Neural progenitor cell (in vitro differentiated cells): ENCODE measurements at regions not wholly inside any gene's neighbourhood (a gene's known extent, or its start where the extent isn't known, plus 50 kb on each side); places are given as distances from the start of the nearest gene placed in this dataset.
"Not testable (repeated sequence)": the region's sequence is repeated elsewhere in the genome, so short reads cannot be mapped to it uniquely, and the experiment has no call there.

Source experiments
- DNase-seq: peaks from one replicate; pipeline ENCODE4 v3.0.0-alpha.2; 2016; ENCODE audit warnings: low spot score
- H2AFZ ChIP-seq: fragments of 200-600 bp; sonication (generic); replicated peaks from 2 replicates; pipeline ENCODE4 v1.6.1; 2016; ENCODE audit warnings: antibody characterized with exemption
- H3F3A ChIP-seq: fragments of 200-600 bp; sonication (generic); 2 replicates; pipeline ENCODE4 v1.6.1; 2016; ENCODE audit warnings: antibody characterized with exemption, low read depth
- H3K27ac ChIP-seq: fragments of 200-600 bp; sonication (generic); 2 replicates; pipeline ENCODE4 v1.5.1; 2016; ENCODE audit warnings: mild to moderate bottlenecking
- H3K27me3 ChIP-seq: fragments of 200-600 bp; sonication (generic); 2 replicates; pipeline ENCODE4 v1.6.1; 2016; ENCODE audit warnings: mild to moderate bottlenecking, moderate library complexity
- H3K36me3 ChIP-seq: fragments of 200-600 bp; sonication (generic); 2 replicates; pipeline ENCODE4 v1.5.1; 2016
- H3K4me1 ChIP-seq: fragments of 200-600 bp; sonication (generic); 2 replicates; pipeline ENCODE4 v1.6.1; 2016; ENCODE audit warnings: mixed run types
- H3K4me2 ChIP-seq: fragments of 200-600 bp; sonication (generic); 2 replicates; pipeline ENCODE4 v1.6.1; 2016
- H3K4me3 ChIP-seq: fragments of 200-600 bp; sonication (generic); 2 replicates; pipeline ENCODE4 v1.5.1; 2016
- H3K79me2 ChIP-seq: fragments of 200-600 bp; sonication (generic); 2 replicates; pipeline ENCODE4 v1.6.1; 2016; ENCODE audit warnings: low read depth
- H3K9ac ChIP-seq: fragments of 200-600 bp; sonication (generic); 2 replicates; pipeline ENCODE4 v1.6.1; 2016
- H3K9me3 ChIP-seq: fragments of 200-600 bp; sonication (generic); 2 replicates; pipeline ENCODE4 v1.5.1; 2016; ENCODE audit warnings: low read depth
- H4K20me1 ChIP-seq: fragments of 200-600 bp; sonication (generic); 2 replicates; pipeline ENCODE4 v1.6.1; 2016; ENCODE audit warnings: low read depth
- H3K27ac Mint-ChIP-seq: 3 replicates; pipeline ENCODE4 v1.8.0; 2021; ENCODE audit warnings: mixed read lengths
- H3K27me3 Mint-ChIP-seq: 2 replicates; pipeline ENCODE4 v1.8.0; 2022; ENCODE audit warnings: low read depth, mild to moderate bottlenecking, inconsistent platforms, moderate library complexity, mixed read lengths; ENCODE audit not compliant: insufficient read depth
- H3K36me3 Mint-ChIP-seq: 3 replicates; pipeline ENCODE4 v1.8.0; 2021; ENCODE audit warnings: mixed read lengths
- H3K4me1 Mint-ChIP-seq: 3 replicates; pipeline ENCODE4 v1.8.0; 2021; ENCODE audit warnings: mixed read lengths
- H3K4me3 Mint-ChIP-seq: 3 replicates; pipeline ENCODE4 v1.8.0; 2021; ENCODE audit warnings: mild to moderate bottlenecking, moderate library complexity, mixed read lengths
- H3K9me3 Mint-ChIP-seq: 3 replicates; pipeline ENCODE4 v1.8.0; 2020; ENCODE audit warnings: mixed read lengths
- CTCF ChIP-seq: fragments of 200-600 bp; sonication (generic); IDR thresholded peaks from 2 replicates; pipeline ENCODE4 v1.5.1; 2017; ENCODE audit warnings: antibody characterized with exemption, mild to moderate bottlenecking
- EZH2 ChIP-seq: fragments of 200-600 bp; sonication (generic); IDR thresholded peaks from 2 replicates; pipeline ENCODE4 v1.6.1; 2017; ENCODE audit warnings: antibody characterized with exemption, mild to moderate bottlenecking, moderate library complexity
- EZH2phosphoT487 ChIP-seq: fragments of 200-600 bp; sonication (generic); IDR thresholded peaks from 2 replicates; pipeline ENCODE4 v1.6.1; 2017; ENCODE audit warnings: antibody characterized with exemption

- Histone ChIP-seq H4K20me1 (peaks cover 68% of the 10 kb centered on the region), H3K4me2 (peak overlapping the region; percentile 73), H3K4me1 (peaks cover 40% of the 10 kb centered on the region), H3K4me3 (peak overlapping the region; percentile 38), H3K36me3 (no peaks in the 10 kb centered on the region), H3K9ac (no peak overlapping the region), H2AFZ (no peak overlapping the region), H3F3A (peaks cover 37% of the 10 kb centered on the region), H3K9me3 (no peaks in the 10 kb centered on the region), H3K27me3 (peaks cover 92% of the 10 kb centered on the region), H3K27ac (no peak overlapping the region), H3K79me2 (no peaks in the 10 kb centered on the region)
- no peak overlapping the region for H3K4me3 Mint-ChIP-seq
- H3K4me1 Mint-ChIP-seq, result peaks cover 57% of the 10 kb centered on the region
- H3K27me3 Mint-ChIP-seq, result peaks cover 59% of the 10 kb centered on the region
- H3K9me3 Mint-ChIP-seq, result peaks cover 3% of the 10 kb centered on the region
- peak; percentile 49 for DNase-seq
- H3K27ac Mint-ChIP-seq, result no peak overlapping the region
- H3K36me3 Mint-ChIP-seq, result no peaks in the 10 kb centered on the region
- peak; percentile 95 for TF ChIP-seq EZH2
- TF ChIP-seq EZH2phosphoT487, result peak; percentile 50
- TF ChIP-seq CTCF, result no peak
These were observed 118.2 kb downstream of the KCNRG start for GRCh38 chr13:50133358-50133953.

DNA sequence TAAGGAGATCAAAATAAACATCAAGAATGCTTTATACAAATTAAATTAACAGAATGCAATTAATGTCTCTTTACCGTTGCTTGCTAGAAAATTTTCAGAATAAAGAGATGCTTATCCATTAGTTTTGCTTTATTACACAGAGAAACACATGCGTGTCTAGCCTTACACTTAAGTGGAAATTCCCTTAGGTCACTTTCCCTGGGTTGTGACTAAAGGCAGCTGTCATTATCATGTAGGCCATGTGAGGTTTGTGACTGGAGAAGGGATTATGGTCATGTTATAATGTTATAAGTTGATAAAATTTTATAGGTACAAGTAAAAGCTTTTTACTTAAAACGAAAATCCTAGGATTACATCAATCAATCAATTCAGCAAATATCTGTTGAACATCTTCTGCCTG lies 121.0 kb downstream of the KCNRG start:
- H4K20me1 ChIP-seq, result peaks cover 40% of the 10 kb centered on the region
- H3K27me3 ChIP-seq, result peaks cover 64% of the 10 kb centered on the region
- Mint-ChIP-seq H3K36me3 (no peaks in the 10 kb centered on the region), H3K27me3 (peaks cover 41% of the 10 kb centered on the region), H3K4me3 (no peak overlapping the region), H3K9me3 (peaks cover 3% of the 10 kb centered on the region), H3K4me1 (peaks cover 50% of the 10 kb centered on the region), H3K27ac (no peak overlapping the region)
- TF ChIP-seq EZH2 (no peak), CTCF (no peak), EZH2phosphoT487 (no peak)
- no peaks in the 10 kb centered on the region for H3K36me3 ChIP-seq
- no peak for DNase-seq
- H3K27ac ChIP-seq, result no peak overlapping the region
- no peaks in the 10 kb centered on the region for H3K9me3 ChIP-seq
- no peak overlapping the region for H2AFZ ChIP-seq
- no peak overlapping the region for H3K4me3 ChIP-seq
- no peaks in the 10 kb centered on the region for H3K79me2 ChIP-seq
- no peak overlapping the region for H3K9ac ChIP-seq
- peaks cover 22% of the 10 kb centered on the region for H3F3A ChIP-seq
- H3K4me2 ChIP-seq, result no peak overlapping the region
- H3K4me1 ChIP-seq, result peaks cover 28% of the 10 kb centered on the region

- TF ChIP-seq EZH2 (no peak), EZH2phosphoT487 (no peak), CTCF (no peak)
- H3K4me3 Mint-ChIP-seq, result no peak overlapping the region
- Histone ChIP-seq H3K79me2 (no peaks in the 10 kb centered on the region), H3F3A (peaks cover 22% of the 10 kb centered on the region), H3K27ac (no peak overlapping the region), H3K4me1 (peaks cover 31% of the 10 kb centered on the region), H3K4me2 (no peak overlapping the region), H4K20me1 (peaks cover 35% of the 10 kb centered on the region), H3K9me3 (no peaks in the 10 kb centered on the region), H3K9ac (no peak overlapping the region), H3K36me3 (no peaks in the 10 kb centered on the region), H3K4me3 (no peak overlapping the region), H2AFZ (no peak overlapping the region), H3K27me3 (peaks cover 60% of the 10 kb centered on the region)
- DNase-seq, result no peak
- H3K4me1 Mint-ChIP-seq, result peaks cover 50% of the 10 kb centered on the region
- H3K27ac Mint-ChIP-seq, result no peak overlapping the region
- no peaks in the 10 kb centered on the region for H3K36me3 Mint-ChIP-seq
- H3K9me3 Mint-ChIP-seq, result peaks cover 3% of the 10 kb centered on the region
- H3K27me3 Mint-ChIP-seq, result peaks cover 36% of the 10 kb centered on the region
These were observed 121.4 kb downstream of the KCNRG start for GRCh38 chr13:50136678-50137077.

- H3K4me2 ChIP-seq, H3K36me3 ChIP-seq, H3K4me3 Mint-ChIP-seq, H3K36me3 Mint-ChIP-seq, H3K79me2 ChIP-seq, H2AFZ ChIP-seq, H3K9me3 ChIP-seq, H3K27ac Mint-ChIP-seq, H3K9me3 Mint-ChIP-seq, DNase-seq, H3K27ac ChIP-seq, H3F3A ChIP-seq, H3K9ac ChIP-seq, H4K20me1 ChIP-seq, H3K4me3 ChIP-seq: not testable (repeated sequence)
- Histone ChIP-seq H3K27me3 (peaks cover 31% of the 10 kb centered on the region), H3K4me1 (peaks cover 17% of the 10 kb centered on the region)
- Mint-ChIP-seq H3K27me3 (peaks cover 11% of the 10 kb centered on the region), H3K4me1 (peaks cover 41% of the 10 kb centered on the region)
These were observed 124.2 kb downstream of the KCNRG start for GRCh38 chr13:50139435-50139934.
